ENCODE measurements at regions not wholly inside any gene's neighbourhood (a gene's known extent, or its start where the extent isn't known, plus 50 kb on each side); places are given as distances from the start of the nearest gene placed in this dataset.
"Not testable (repeated sequence)": the region's sequence is repeated elsewhere in the genome, so short reads cannot be mapped to it uniquely, and the experiment has no call there.

DNA sequence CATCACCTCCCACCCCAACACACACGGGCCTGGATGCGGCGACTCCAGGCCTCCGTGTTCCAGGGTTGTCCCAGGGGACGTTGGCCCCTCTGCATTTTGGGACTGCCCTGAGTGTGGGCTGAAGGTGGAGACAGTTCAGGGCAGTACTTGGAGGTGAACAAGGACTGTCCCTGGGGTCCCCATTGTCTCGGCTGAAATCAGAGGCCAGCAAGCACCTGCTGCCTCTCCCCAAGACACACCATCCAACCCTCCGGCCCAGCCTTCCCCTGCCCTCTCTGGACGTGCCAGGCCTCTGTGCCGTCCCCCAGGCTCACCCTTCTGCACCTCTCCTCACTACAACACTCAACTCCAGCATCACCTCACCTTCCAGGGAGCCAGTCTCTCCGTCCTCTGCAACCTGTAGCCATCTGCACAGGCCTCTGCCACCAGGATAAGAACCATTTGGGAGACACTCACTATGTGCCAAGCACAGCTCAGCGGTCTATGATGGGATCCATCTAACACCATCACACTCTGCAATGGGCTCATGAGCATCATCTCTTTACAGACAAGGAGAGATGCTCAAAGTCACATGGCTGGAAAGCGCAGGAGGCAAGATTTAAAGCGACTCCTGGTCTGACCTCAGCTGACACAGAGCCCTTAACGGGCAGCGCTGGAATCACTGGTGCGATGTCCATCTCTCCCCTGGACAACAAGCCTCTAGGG is 104.5 kb upstream of the SEC14L1 start:
- POLR2A ChIA-PET = no interaction called here
- CTCF ChIA-PET = no interaction called here

GRCh38 chr17:77036841-77037381 is 103.9 kb upstream of the SEC14L1 start:
- ChIA-PET CTCF (interaction anchor here (0.6 kb wide), 1 partner anchor 754 kb away, joined by 4 read pairs; no protein-coding TSS in a partner anchor), POLR2A (no interaction called here)

DNA sequence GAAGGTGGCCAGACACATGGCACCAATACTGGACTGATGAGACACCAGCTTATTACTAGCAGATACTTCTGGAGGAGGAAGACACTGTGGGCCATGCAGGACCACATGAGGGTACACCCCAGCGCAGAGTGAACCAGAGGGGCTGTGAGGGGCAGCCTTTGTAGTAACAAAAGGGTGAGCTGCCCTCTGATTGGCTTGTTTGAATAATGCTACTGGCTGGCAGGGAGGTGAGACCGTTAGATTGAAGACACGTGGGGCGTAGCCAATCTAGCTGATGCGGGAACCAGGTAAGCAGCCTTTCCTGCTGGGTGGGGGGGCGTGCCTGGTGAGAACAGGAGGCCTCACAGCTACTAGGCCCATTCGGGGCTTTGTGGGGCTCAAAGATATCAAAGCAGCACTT is 102.8 kb upstream of the SEC14L1 start:
- ChIA-PET POLR2A (no interaction called here), CTCF (no interaction called here)

GRCh38 chr17:77038884-77039555 is 101.7 kb upstream of the SEC14L1 start:
- ChIA-PET CTCF (interaction anchor here (1.4 kb wide), 1 partner anchor 17 kb away, joined by 3 read pairs; no protein-coding TSS in a partner anchor), POLR2A (no interaction called here)

DNA sequence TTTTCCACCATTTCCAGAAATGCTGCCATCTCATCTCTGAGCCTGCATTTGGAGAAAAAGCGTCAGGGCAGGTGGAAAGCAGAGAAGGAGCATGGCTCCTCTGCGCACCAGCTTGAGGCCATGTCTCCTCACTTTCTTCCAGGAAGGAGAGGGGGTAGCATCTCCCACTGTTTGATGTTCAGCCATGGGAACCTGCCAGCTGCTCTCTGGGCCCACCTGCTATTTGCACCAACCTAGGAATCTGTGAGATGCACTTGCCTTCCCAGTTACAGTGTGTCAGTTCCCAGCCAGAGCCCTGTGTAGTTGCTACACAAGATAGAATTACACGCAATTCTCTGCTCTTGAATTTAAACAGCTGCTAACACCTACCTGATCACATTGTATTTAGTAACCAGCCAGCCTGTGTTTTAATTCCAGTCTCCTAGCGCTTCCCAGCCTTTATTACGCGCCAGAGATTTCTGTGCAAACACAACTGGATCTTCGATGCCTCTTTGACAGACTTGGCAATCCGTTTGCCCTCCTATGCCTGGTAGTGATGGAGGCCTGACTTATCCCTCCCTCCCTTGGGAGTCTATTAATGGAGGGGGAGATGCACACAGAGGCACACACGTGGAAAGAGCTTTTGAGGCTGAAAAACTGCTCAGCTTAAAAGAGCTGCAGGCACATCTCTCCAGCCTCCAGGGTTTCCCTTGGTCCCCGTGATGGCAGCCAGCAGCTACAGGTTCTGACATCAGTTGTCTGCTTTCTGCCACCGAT is 98.1 kb upstream of the SEC14L1 start:
- CTCF ChIA-PET = interaction anchor here (0.8 kb wide), 1 partner anchor 14 kb away, joined by 3 read pairs; no protein-coding TSS in a partner anchor
- POLR2A ChIA-PET = no interaction called here

DNA sequence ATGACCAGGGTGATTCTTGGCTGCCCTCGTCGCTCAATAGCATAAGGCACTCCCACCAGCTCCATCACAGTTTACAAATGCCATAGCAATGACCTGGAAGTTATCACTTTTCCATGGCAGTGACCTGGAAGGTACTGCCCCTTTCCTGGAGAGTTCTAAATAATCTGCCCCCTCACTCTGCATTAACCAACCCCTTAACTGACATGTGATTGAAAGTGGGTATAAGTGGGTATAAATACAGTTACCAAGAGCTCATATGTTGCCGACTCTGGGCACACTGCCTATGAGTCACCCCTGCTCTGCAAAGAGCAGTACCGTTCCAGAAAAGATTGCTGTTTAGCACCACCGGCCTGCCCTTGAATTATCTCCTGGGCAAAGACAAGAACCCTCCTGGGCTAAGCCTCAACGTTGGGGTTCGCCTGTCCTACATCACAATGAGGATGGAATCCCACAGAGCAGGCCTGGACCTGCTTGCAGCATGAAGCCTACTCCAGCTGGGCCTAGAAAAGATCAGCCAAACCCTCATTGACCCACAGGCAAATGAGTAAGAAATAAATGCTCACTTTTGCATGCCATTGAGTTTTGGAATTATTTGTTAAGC is 95.2 kb upstream of the SEC14L1 start:
- CTCF ChIA-PET = no interaction called here
- POLR2A ChIA-PET = no interaction called here

- CTCF ChIA-PET = interaction anchor here (0.9 kb wide), 1 partner anchor 17 kb away, joined by 3 read pairs; no protein-coding TSS in a partner anchor
- POLR2A ChIA-PET = no interaction called here
Observed at GRCh38 chr17:77049440-77049839, 91.3 kb upstream of the SEC14L1 start.

GRCh38 chr17:77050901-77051300 is 89.9 kb upstream of the SEC14L1 start:
- CTCF ChIA-PET = interaction anchor here (0.8 kb wide), 1 partner anchor 183 kb away, joined by 3 read pairs; the partner anchor contains the start of gene MGAT5B
- POLR2A ChIA-PET = not testable (repeated sequence)

GRCh38 chr17:77054936-77055335 is 85.8 kb upstream of the SEC14L1 start:
- POLR2A ChIA-PET = no interaction called here
- CTCF ChIA-PET = interaction anchor here (1.2 to 2.2 kb wide), 3 partner anchors 19 to 187 kb away, joined by 5 to 33 read pairs (median 9); partner anchors contain the start of gene MGAT5B

GRCh38 chr17:77055453-77055852 is 85.3 kb upstream of the SEC14L1 start:
- ChIA-PET POLR2A (no interaction called here), CTCF (interaction anchor here (1.1 to 2.2 kb wide), 9 partner anchors 8 to 196 kb away, joined by 4 to 33 read pairs (median 5); partner anchors contain the start of gene MGAT5B)

DNA sequence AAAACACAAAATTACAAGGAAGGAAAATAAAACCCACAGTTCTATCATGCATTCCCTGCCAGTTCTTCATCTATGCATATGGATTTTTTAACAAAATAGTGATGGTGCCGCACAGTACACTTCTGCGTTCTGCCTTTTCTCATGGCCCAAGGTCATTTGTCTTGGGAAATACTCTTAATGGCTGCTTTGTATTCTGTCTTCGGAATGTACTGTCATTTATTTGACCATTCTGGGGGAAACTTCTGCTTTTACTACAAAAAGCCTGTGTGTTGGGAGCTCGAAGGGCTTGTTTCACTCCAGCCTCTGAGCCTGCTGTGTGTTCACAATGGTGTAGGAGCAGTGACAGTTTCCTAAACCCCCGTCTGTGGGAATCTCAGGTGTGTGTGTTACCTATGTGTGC is 82.8 kb upstream of the SEC14L1 start:
- POLR2A ChIA-PET = no interaction called here
- CTCF ChIA-PET = interaction anchor here (1.4 kb wide), 1 partner anchor 190 kb away, joined by 5 read pairs; no protein-coding TSS in a partner anchor

DNA sequence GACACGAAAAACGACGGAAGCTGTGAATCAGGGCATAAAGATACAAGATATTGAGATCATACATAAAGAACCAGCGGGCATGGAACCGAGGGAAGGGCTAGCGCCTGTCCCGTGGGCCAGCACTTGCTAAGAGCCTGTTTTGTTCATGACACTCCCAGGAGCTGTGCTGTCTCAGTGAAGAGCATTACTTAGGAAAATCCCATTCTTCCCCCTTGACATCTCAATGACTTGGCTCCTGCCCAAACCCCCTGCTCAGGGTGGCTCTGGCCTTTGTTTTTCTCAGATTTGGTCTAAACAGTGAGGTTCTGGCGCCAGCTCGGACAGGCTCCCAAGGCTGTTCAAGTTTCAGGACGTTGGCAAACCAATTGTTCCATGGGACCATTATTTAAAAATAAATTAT is 79.1 kb upstream of the SEC14L1 start:
- ChIA-PET CTCF (interaction anchor here (1.0 kb wide), 1 partner anchor 194 kb away, joined by 3 read pairs; the partner anchor contains the start of gene MGAT5B), POLR2A (no interaction called here)

GRCh38 chr17:77064598-77064997 is 76.2 kb upstream of the SEC14L1 start:
- POLR2A ChIA-PET = no interaction called here
- CTCF ChIA-PET = interaction anchor here (0.7 to 4.2 kb wide), 3 partner anchors 8 to 197 kb away, joined by 3 to 17 read pairs (median 16); partner anchors contain the start of gene MGAT5B

GRCh38 chr17:77066165-77066564 is 74.6 kb upstream of the SEC14L1 start:
- POLR2A ChIA-PET = no interaction called here
- CTCF ChIA-PET = interaction anchor here (0.6 to 4.2 kb wide), 4 partner anchors 10 to 198 kb away, joined by 3 to 17 read pairs (median 10); partner anchors contain the start of gene MGAT5B

- CTCF ChIA-PET = interaction anchor here (0.6 to 4.2 kb wide), 6 partner anchors 11 to 256 kb away, joined by 3 to 17 read pairs (median 3); partner anchors contain the start of gene MGAT5B
- POLR2A ChIA-PET = not testable (repeated sequence)
Observed at GRCh38 chr17:77066726-77067409, 73.9 kb upstream of the SEC14L1 start.

GRCh38 chr17:77068915-77069314 is 71.9 kb upstream of the SEC14L1 start:
- POLR2A ChIA-PET = no interaction called here

GRCh38 chr17:77070888-77071279 is 69.9 kb upstream of the SEC14L1 start:
- CTCF ChIA-PET = no interaction called here
- POLR2A ChIA-PET = interaction anchor here (0.6 kb wide), 1 partner anchor 165 kb away, joined by 6 read pairs; no protein-coding TSS in a partner anchor

More at GRCh38 chr17:77068915-77069314, 71.9 kb upstream of the SEC14L1 start:
- CTCF ChIA-PET = interaction anchor here (0.7 to 4.2 kb wide), 2 partner anchors 201 to 232 kb away, joined by 3 to 17 read pairs; partner anchors contain the start of gene MGAT5B

DNA sequence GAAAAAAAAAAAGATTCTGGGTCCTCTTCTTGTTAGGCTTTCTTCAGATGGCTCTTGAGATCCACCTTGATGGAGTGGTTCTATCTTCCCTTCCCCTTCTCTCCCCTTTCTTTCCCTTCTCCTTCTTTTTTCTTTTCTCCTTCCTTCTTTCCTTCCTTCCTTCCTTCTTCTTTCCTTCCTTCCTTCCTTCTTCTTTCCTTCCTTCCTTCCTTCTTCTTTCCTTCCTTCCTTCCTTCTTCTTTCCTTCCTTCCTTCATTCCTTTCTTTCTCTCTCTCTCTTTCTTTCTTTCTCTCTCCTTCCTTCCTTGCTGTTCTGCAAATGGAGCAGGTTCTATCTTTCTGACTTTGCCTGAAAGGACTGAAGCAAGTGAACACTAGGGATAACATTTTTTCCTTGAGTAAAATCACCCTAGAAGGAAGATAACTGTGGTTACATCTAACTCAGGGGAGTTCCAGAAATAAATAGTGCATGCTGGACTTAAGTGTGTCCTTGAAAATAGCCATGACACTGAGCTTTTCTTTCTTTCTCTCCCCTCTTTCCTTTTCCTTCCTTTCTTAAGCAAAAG is 68.8 kb upstream of the SEC14L1 start:
- POLR2A ChIA-PET = interaction anchor here (0.5 kb wide), 1 partner anchor 19 kb away, joined by 6 read pairs; no protein-coding TSS in a partner anchor
- CTCF ChIA-PET = no interaction called here

Data from activated CD8-positive, alpha-beta memory T cell treated with anti-CD3 and anti-CD28 coated beads for 36 hours (primary cell).